ENCODE measurements at regions not wholly inside any gene's neighbourhood (a gene's known extent, or its start where the extent isn't known, plus 50 kb on each side); places are given as distances from the start of the nearest gene placed in this dataset.

DNA sequence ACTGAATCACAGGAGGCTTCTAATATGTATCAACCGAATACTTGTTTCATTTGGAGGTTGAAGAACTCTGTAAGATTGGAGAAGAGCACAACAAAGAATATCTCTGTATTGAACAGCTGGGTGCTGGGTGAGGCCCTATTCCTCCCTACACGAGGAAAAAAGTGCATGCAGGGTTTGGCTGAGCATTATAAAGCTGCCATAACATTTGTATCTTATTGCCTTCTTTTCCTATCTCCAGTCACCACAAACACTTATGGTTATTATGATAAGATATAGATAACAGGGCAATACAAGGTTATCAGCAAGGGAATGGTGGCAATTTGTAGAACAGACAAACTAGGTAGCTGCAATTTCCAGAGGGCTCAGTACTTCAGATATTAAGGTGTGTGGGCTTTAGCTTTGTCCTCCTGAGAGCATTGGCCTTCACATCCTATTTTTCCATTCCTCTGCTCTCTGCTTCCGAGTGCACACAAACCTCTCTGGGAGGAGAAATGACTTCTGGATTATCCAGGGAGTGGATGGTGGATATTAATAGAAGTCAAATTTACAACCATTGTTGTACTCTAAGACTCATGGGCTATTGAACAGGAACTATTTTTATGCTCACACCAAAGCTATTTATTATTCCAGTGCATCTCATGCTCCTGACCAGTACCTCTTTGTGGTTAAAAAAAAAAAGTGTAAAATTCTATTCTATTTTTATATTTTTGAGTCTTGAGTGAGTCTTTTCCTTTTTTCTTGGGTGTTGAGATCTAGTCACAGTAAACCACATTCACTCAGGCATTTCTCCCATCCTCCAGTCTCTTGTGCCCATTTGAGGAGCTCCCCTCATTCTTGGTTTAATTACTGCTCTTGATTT, 248.4 kb downstream of the ETAA1 start:
- TF ChIP-seq, protein P1, sequence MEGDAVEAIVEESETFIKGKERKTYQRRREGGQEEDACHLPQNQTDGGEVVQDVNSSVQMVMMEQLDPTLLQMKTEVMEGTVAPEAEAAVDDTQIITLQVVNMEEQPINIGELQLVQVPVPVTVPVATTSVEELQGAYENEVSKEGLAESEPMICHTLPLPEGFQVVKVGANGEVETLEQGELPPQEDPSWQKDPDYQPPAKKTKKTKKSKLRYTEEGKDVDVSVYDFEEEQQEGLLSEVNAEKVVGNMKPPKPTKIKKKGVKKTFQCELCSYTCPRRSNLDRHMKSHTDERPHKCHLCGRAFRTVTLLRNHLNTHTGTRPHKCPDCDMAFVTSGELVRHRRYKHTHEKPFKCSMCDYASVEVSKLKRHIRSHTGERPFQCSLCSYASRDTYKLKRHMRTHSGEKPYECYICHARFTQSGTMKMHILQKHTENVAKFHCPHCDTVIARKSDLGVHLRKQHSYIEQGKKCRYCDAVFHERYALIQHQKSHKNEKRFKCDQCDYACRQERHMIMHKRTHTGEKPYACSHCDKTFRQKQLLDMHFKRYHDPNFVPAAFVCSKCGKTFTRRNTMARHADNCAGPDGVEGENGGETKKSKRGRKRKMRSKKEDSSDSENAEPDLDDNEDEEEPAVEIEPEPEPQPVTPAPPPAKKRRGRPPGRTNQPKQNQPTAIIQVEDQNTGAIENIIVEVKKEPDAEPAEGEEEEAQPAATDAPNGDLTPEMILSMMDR (IDR thresholded peaks at IDR 0.05 in 2 of 3, conservative IDR thresholded peaks at IDR 0.05 in 1 of 3; ENCODE audit: control insufficient read depth in 2 of 3, extremely low read depth in 1 of 3, insufficient read depth in 1 of 3, low read depth in 3 of 3, low read length in 3 of 3) = no peak
- TF ChIP-seq, protein P2, sequence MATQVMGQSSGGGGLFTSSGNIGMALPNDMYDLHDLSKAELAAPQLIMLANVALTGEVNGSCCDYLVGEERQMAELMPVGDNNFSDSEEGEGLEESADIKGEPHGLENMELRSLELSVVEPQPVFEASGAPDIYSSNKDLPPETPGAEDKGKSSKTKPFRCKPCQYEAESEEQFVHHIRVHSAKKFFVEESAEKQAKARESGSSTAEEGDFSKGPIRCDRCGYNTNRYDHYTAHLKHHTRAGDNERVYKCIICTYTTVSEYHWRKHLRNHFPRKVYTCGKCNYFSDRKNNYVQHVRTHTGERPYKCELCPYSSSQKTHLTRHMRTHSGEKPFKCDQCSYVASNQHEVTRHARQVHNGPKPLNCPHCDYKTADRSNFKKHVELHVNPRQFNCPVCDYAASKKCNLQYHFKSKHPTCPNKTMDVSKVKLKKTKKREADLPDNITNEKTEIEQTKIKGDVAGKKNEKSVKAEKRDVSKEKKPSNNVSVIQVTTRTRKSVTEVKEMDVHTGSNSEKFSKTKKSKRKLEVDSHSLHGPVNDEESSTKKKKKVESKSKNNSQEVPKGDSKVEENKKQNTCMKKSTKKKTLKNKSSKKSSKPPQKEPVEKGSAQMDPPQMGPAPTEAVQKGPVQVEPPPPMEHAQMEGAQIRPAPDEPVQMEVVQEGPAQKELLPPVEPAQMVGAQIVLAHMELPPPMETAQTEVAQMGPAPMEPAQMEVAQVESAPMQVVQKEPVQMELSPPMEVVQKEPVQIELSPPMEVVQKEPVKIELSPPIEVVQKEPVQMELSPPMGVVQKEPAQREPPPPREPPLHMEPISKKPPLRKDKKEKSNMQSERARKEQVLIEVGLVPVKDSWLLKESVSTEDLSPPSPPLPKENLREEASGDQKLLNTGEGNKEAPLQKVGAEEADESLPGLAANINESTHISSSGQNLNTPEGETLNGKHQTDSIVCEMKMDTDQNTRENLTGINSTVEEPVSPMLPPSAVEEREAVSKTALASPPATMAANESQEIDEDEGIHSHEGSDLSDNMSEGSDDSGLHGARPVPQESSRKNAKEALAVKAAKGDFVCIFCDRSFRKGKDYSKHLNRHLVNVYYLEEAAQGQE (IDR thresholded peaks at IDR 0.05; ENCODE audit: low read depth, low read length) = no peak
- no peak for TF ChIP-seq STAT3 (IDR thresholded peaks at IDR 0.05; ENCODE audit: low read depth, low read length)
- no peak for TF ChIP-seq ZNF274 (IDR thresholded peaks at IDR 0.05; ENCODE audit: insufficient read depth, insufficient read length)
- TF ChIP-seq TAF1 (IDR thresholded peaks at IDR 0.05; ENCODE audit: borderline replicate concordance, low read depth, low read length) = no peak
- TF ChIP-seq ETV6 (conservative IDR thresholded peaks at IDR 0.05 in 1 of 2, IDR thresholded peaks at IDR 0.05 in 1 of 2; ENCODE audit: borderline replicate concordance in 1 of 2, low read depth in 1 of 2) = no peak
- no peak for TF ChIP-seq FOXK2 (IDR thresholded peaks at IDR 0.05)
- no peak for TF ChIP-seq MXI1 (IDR thresholded peaks at IDR 0.05; ENCODE audit: low read depth, low read length)

Data from GM12878 (cell line).